ENCODE measurements at regions not wholly inside any gene's neighbourhood (a gene's known extent, or its start where the extent isn't known, plus 50 kb on each side); places are given as distances from the start of the nearest gene placed in this dataset.

- TF ChIP-seq JUN (IDR thresholded peaks at IDR 0.05; ENCODE audit: borderline replicate concordance, insufficient read depth, insufficient read length, low read depth) (no peak), POLR2A (IDR thresholded peaks at IDR 0.05; ENCODE audit: low read depth, low read length) (no peak), CTCF (IDR thresholded peaks at IDR 0.05; ENCODE audit: extremely low read depth in 1 of 2, insufficient read depth in 1 of 2, low read depth in 1 of 2, low read length in 2 of 2) (no peak), GATA2 (IDR thresholded peaks at IDR 0.05; ENCODE audit: insufficient read depth, insufficient read length, low read depth, low read length) (no peak)
These were observed 175.9 kb upstream of the CST7 start for GRCh38 chr20:24773168-24773567.

All from endothelial cell of umbilical vein (primary cell).